NCI-H2171 (cell line): ENCODE measurements at regions not wholly inside any gene's neighbourhood (a gene's known extent, or its start where the extent isn't known, plus 50 kb on each side); places are given as distances from the start of the nearest gene placed in this dataset.

ENCODE experiments used
- DNase-seq: peaks from one replicate; lab custom pipeline; 2025; lab: John Stamatoyannopoulos, UW

DNA sequence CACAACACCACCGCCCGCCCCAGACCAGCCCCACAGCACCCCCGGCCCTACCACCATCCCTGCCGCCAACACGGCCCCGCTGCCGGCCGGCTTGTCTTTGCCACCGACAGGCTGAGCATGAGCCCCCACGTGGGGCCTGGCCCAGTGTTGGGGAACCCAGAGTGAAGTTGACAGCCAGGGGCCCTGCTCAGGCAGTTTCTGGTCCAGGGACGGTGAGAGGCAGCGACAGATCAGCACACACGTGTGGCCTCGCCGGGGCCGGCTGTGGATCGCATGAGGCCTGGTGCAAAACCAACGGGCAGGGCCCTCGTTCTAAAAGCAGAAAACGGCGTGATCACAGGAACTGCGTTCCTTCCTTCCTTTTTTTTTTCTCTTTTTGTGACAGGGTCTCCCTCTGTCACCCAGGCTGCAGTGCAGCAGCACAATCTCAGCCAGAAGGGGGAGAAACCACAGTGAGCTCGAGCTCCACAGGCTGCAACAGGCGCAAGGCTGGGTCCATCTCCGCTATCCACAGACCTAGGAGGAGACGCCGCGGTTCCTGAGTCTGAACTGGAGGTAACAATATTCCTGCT, 50.5 kb upstream of the FBRSL1 start:
- no peak for DNase-seq

GRCh38 chr12:132438726-132439125, 51.2 kb upstream of the FBRSL1 start:
- no peak for DNase-seq

- no peak for DNase-seq
Measured at GRCh38 chr12:132437943-132438700, 51.8 kb upstream of the FBRSL1 start.

- no peak for DNase-seq
Measured at GRCh38 chr12:132437252-132437932, 52.6 kb upstream of the FBRSL1 start.

- no peak for DNase-seq
Measured at GRCh38 chr12:132436791-132437251, 53.1 kb upstream of the FBRSL1 start.

GRCh38 chr12:132435486-132436187, 54.3 kb upstream of the FBRSL1 start:
- DNase-seq, result no peak

DNA sequence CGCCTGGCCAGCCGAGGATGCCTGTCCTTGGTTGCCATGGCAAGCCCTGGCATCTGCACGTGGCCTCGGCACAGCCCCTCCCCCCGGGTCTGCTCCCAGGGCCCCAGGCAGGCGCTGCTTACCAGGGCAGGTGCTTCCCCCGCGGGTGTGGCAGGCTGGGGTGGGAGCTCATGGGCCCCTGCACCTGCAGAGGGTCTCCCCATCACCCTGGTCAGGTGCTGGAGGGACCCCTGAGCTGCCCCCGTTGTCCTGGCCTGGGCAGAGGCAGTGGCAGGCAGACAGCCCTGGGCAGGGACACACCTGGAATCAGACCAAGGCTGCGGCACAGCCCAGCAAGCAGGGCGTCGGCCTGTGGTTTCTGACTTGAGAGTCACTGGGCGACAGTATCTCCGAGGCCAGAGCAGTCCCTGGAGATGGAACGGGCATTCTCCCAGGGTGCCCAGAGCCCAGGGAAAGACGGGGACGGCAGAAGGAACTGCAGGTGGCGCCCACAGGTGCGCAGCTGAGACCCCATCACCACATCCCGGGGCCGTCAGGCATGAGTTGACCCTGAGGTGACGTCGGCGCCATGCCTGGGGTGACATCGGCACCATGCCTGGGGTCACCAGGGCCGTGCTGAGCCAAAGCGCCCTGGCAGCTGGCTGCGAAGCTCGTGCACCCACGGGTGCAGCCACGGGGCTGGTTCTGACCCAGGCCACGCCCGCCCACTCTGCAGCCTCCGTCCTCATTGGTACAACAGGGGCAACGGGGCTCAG, 56.1 kb upstream of the FBRSL1 start:
- DNase-seq, result peak; percentile 17

GRCh38 chr12:132432721-132433577, 57.0 kb upstream of the FBRSL1 start:
- DNase-seq, result peak; percentile 19

DNA sequence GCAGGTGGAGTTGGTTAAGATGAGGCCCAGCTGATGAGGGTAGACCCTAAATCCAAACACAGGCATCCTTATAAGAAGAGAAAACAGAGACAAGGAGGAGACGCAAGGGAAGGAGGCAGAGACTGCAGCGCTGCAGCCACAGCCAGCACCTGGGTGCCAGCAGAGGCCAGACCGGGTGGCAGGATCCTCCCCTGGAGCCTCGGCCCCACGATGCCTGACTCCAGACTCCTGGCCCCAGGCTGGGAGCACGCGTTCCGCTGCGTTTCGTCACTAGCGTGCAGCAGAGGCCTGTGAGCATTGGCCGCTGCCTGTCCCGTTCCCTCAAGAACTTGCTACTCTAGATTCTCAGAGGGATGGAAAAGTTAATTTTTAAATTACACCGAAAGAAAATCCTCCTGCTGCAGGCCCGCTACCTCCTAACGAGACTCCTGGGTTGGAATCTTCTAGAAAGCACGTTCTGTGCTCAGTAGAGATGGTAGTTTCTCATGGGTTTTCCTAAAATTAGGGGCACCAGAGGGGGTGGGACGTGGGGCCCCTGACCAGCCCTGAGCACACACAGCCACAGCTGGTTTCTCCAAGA, 57.7 kb upstream of the FBRSL1 start:
- no peak for DNase-seq

GRCh38 chr12:132430838-132431774, 58.8 kb upstream of the FBRSL1 start:
- peak; percentile 55 for DNase-seq

DNA sequence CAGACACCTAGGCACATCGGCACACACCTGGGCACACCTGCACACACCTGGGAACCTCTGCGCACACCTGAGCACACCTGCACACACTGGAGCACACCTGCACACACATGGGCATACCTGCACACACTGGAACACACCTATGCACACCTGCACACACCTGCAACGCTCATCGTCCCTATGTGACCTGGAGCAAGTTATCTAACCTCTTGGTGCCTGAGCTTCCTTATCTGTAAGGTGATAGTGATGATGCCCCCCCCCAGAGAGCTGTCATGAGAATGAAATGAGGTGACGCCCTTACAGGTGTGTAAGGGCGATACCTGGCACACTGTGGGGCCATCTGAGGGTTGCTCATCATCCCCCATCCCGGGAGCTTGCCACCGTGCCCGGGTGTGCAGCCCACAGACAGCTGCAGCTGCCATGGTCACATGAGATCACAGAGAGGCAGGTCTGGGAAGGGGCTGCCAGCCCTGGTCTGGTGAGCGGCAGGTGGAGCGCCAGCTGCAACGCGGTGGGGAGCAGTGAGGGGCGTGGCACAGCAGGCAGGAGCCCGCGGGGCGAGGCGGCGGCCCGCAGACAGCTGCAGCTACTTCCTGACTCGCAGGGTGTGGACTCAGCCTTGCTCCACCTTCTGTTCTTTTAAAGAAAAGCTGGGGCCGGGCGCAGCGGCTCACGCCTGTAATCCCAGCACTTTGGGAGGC, 59.9 kb upstream of the FBRSL1 start:
- DNase-seq, result peak; percentile 91

GRCh38 chr12:132429602-132429945, 60.4 kb upstream of the FBRSL1 start:
- DNase-seq, result peak; percentile 83

- peak; percentile 66 for DNase-seq
Measured at GRCh38 chr12:132428936-132429601, 60.9 kb upstream of the FBRSL1 start.

DNA sequence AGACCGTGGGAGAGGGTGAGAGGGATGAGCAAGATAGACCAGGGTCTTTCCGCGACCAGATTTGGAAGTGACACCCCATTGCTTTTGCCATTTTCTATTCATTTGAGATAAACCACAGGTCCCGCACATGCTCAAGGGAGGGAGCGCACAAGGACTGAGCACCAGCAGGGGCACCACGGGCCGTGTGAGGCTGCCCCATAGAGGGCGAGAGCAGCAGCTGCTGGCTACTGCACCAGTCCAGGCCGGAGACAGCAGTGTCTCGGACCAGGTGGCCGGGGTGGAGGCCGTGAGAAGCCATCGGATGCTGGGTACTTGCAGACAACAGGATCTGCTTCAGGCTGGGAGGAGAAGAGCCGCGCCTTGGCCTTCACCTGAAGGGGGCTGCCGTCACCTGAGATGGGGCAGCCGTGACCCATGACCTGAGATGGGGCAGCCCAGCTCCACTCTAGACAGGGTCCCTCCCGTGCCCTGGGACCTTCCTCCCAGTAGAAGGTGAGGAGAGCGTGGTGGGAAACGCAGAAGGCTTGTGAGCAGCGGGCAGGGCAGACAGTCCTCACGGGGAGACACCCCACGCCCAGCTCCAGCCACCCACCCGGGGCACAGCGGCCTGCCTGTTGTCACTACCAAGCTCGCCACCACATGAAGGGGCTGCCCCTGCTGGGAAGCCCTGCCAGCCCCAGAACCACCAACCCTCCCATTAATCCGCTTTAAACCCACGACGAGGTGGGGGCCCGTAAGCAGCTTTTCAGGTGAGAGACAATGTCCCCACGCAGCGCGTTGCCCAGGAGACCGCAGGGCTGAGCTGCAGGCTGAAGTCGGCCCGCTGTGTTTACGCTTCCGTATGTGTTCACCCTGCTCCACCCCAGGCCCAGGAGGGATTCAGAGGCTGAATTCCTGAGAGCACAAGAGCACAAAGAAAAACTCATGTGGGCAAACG, 61.7 kb upstream of the FBRSL1 start:
- no peak for DNase-seq

- no peak for DNase-seq
Measured at GRCh38 chr12:132427174-132427768, 62.7 kb upstream of the FBRSL1 start.

- peak; percentile 13 for DNase-seq
Measured at GRCh38 chr12:132426349-132427173, 63.4 kb upstream of the FBRSL1 start.
